H1 (cell line): ENCODE measurements at regions not wholly inside any gene's neighbourhood (a gene's known extent, or its start where the extent isn't known, plus 50 kb on each side); places are given as distances from the start of the nearest gene placed in this dataset.

Experiments used
- CTCF ChIA-PET: fragments of 300-600 bp; sonication (Branson Sonifier 250); formaldehyde crosslinking; loops from one replicate; lab custom pipeline; 2021; ENCODE audit not compliant: partially characterized antibody; lab: Charles Lee
- POLR2A ChIA-PET: fragments of 300-600 bp; sonication (Branson Sonifier 250); formaldehyde crosslinking; loops from one replicate; lab custom pipeline; 2021; ENCODE audit warnings: inconsistent platforms; ENCODE audit not compliant: partially characterized antibody; lab: Charles Lee
- DNase-seq, 2 experiments: peaks; one replicate each; pipeline versions ENCODE4 v3.0.0 to v3.0.0-alpha.2; 2010 to 2022; ENCODE audit warnings: low spot score in 2 of 2, low read depth in 1 of 2, mixed read lengths in 1 of 2
- FAIRE-seq: peaks from 2 replicates; lab custom pipeline; 2011; peaks lifted over from hg19 to GRCh38; lab: Jason Lieb, UNC
- H2AFZ ChIP-seq: 2 replicates; pipeline ENCODE4 v1.8.1; 2012; ENCODE audit warnings: low read length, inconsistent platforms
- H2AK5ac ChIP-seq: 2 replicates; pipeline ENCODE4 v1.6.1; 2013; ENCODE audit warnings: low read depth, low read length
- H2BK120ac ChIP-seq: replicated peaks from 2 replicates; pipeline ENCODE3; 2013; ENCODE audit warnings: low read depth, low read length, inconsistent platforms
- H2BK12ac ChIP-seq: 2 replicates; pipeline ENCODE4 v1.6.1; 2013; ENCODE audit warnings: low read depth, low read length
- H2BK15ac ChIP-seq: 2 replicates; pipeline ENCODE4 v1.6.1; 2013; ENCODE audit warnings: low read length
- H2BK20ac ChIP-seq: 2 replicates; pipeline ENCODE4 v1.6.1; 2013; ENCODE audit warnings: low read length
- H2BK5ac ChIP-seq: 2 replicates; pipeline ENCODE4 v1.6.1; 2013; ENCODE audit warnings: low read depth, low read length
- H3K14ac ChIP-seq: 2 replicates; pipeline ENCODE4 v1.6.1; 2013; ENCODE audit warnings: inconsistent platforms; ENCODE audit not compliant: insufficient read length
- H3K18ac ChIP-seq: 2 replicates; pipeline ENCODE4 v1.6.1; 2013; ENCODE audit warnings: low read length; ENCODE audit errors: extremely low read depth
- H3K23ac ChIP-seq: 2 replicates; pipeline ENCODE4 v1.6.1; 2013; ENCODE audit warnings: inconsistent platforms; ENCODE audit not compliant: insufficient read length
- H3K23me2 ChIP-seq: 2 replicates; pipeline ENCODE4 v1.6.1; 2013; ENCODE audit warnings: low read depth, low read length
- H3K27ac ChIP-seq: 2 replicates; pipeline ENCODE4 v1.6.1; 2011; ENCODE audit warnings: low read depth, low read length, inconsistent platforms
- H3K27me3 ChIP-seq, 4 experiments: replicated peaks in 1 of 4; 1 replicate in 1 of 4; 2 replicates in 3 of 4; pipeline versions ENCODE4 v1.6.1 to v1.8.1; 2011 to 2013; ENCODE audit warnings: low read length in 3 of 4, mild to moderate bottlenecking in 3 of 4, inconsistent platforms in 2 of 4, mixed read lengths in 2 of 4, moderate library complexity in 1 of 4; ENCODE audit not compliant: control insufficient read depth in 3 of 4, insufficient read depth in 3 of 4; ENCODE audit errors: extremely low read depth in 1 of 4
- H3K36me3 ChIP-seq, 4 experiments: 2 replicates each; pipeline versions ENCODE4 v1.6.1 to v1.8.1; 2011 to 2013; ENCODE audit warnings: mild to moderate bottlenecking in 4 of 4, low read length in 3 of 4, moderate library complexity in 2 of 4, control low read depth in 1 of 4, inconsistent platforms in 1 of 4; ENCODE audit not compliant: insufficient read depth in 4 of 4, control insufficient read depth in 2 of 4
- H3K4ac ChIP-seq: replicated peaks from 2 replicates; pipeline ENCODE3; 2013; ENCODE audit warnings: low read length, low read depth, mixed read lengths, inconsistent platforms; ENCODE audit not compliant: insufficient read length
- H3K4me1 ChIP-seq, 4 experiments: replicated peaks in 1 of 4; 1 replicate in 1 of 4; 2 replicates in 3 of 4; pipeline versions ENCODE4 v1.6.1 to v1.8.1; 2011 to 2013; ENCODE audit warnings: low read length in 3 of 4, inconsistent platforms in 2 of 4, mixed read lengths in 1 of 4; ENCODE audit not compliant: insufficient read depth in 4 of 4, control insufficient read depth in 3 of 4
- H3K4me2 ChIP-seq, 2 experiments: 2 replicates each; pipeline versions ENCODE4 v1.6.1 to v1.8.1; 2011 to 2013; ENCODE audit warnings: low read depth in 2 of 2, low read length in 2 of 2, control low read depth in 1 of 2, inconsistent platforms in 1 of 2, mild to moderate bottlenecking in 1 of 2; ENCODE audit not compliant: insufficient read depth in 1 of 2
- H3K4me3 ChIP-seq, 4 experiments: fragments of 200-600, 300-600 bp in 1 of 4; sonication (generic), shearing (Covaris generic), sonication (Bioruptor Twin) in 1 of 4; 2 replicates each; pipeline versions ENCODE4 v1.5.1 to v1.8.1; 2011 to 2016; ENCODE audit warnings: low read length in 4 of 4, low read depth in 3 of 4, control low read depth in 2 of 4, inconsistent platforms in 2 of 4, mild to moderate bottlenecking in 2 of 4, mixed read lengths in 1 of 4, moderate library complexity in 1 of 4; ENCODE audit not compliant: insufficient read depth in 2 of 4; ENCODE audit errors: extremely low read depth in 1 of 4
- H3K56ac ChIP-seq: replicated peaks from 2 replicates; pipeline ENCODE3; 2013; ENCODE audit warnings: low read depth, mild to moderate bottlenecking, mixed read lengths, low read length, inconsistent platforms; ENCODE audit not compliant: insufficient read length
- H3K79me1 ChIP-seq: 2 replicates; pipeline ENCODE4 v1.6.1; 2013; ENCODE audit warnings: low read depth, low read length, control low read depth
- H3K79me2 ChIP-seq, 2 experiments: 2 replicates each; pipeline versions ENCODE4 v1.6.1 to v1.8.1; 2012 to 2013; ENCODE audit warnings: low read length in 2 of 2, mild to moderate bottlenecking in 2 of 2, inconsistent platforms in 1 of 2; ENCODE audit not compliant: insufficient read depth in 2 of 2, control insufficient read depth in 1 of 2
- H3K9ac ChIP-seq, 4 experiments: replicated peaks in 1 of 4; 1 replicate in 1 of 4; 2 replicates in 3 of 4; pipeline versions ENCODE4 v1.6.1 to v1.8.1; 2011 to 2013; ENCODE audit warnings: low read depth in 3 of 4, low read length in 3 of 4, control low read depth in 2 of 4, mild to moderate bottlenecking in 2 of 4, moderate library complexity in 2 of 4, inconsistent platforms in 1 of 4; ENCODE audit errors: extremely low read depth in 1 of 4
- H3K9me3 ChIP-seq, 2 experiments: 2 replicates each; pipeline versions ENCODE4 v1.6.1 to v1.8.1; 2012 to 2013; ENCODE audit warnings: mild to moderate bottlenecking in 2 of 2, moderate library complexity in 2 of 2, control low read depth in 1 of 2, inconsistent platforms in 1 of 2, low read depth in 1 of 2, low read length in 1 of 2, mixed read lengths in 1 of 2; ENCODE audit not compliant: insufficient read depth in 2 of 2
- H4K20me1 ChIP-seq, 2 experiments: replicated peaks in 1 of 2; 2 replicates each; pipeline versions ENCODE3 to v1.8.1; 2011 to 2013; ENCODE audit warnings: inconsistent platforms in 2 of 2, low read length in 2 of 2, mild to moderate bottlenecking in 1 of 2; ENCODE audit not compliant: insufficient read depth in 2 of 2, control insufficient read depth in 1 of 2
- H4K5ac ChIP-seq: 2 replicates; pipeline ENCODE4 v1.6.1; 2013; ENCODE audit warnings: low read length, low read depth, mixed read lengths, inconsistent platforms; ENCODE audit not compliant: insufficient read length
- H4K8ac ChIP-seq: 2 replicates; pipeline ENCODE4 v1.8.0; 2013; ENCODE audit warnings: mild to moderate bottlenecking, moderate library complexity, low read length, inconsistent platforms; ENCODE audit not compliant: insufficient read depth; ENCODE audit errors: extremely low read depth
- H4K91ac ChIP-seq: replicated peaks from 2 replicates; pipeline ENCODE3; 2013; ENCODE audit warnings: low read length, mixed read lengths, inconsistent platforms; ENCODE audit not compliant: insufficient read length
- BACH1 ChIP-seq: IDR thresholded peaks from 2 replicates; pipeline ENCODE4 v1.6.1; 2012; ENCODE audit warnings: low read length, improper control_type of control experiment
- CHD1 ChIP-seq: IDR thresholded peaks from 2 replicates; pipeline ENCODE4 v1.6.1; 2012; ENCODE audit warnings: low read depth, low read length, improper control_type of control experiment
- EP300 ChIP-seq, 2 experiments: IDR thresholded peaks; 1 replicate in 1 of 2; 2 replicates in 1 of 2; pipeline ENCODE4 v1.6.1; 2011 to 2012; ENCODE audit warnings: low read depth in 2 of 2, low read length in 2 of 2, mild to moderate bottlenecking in 2 of 2, borderline replicate concordance in 1 of 2, inconsistent platforms in 1 of 2, moderate library complexity in 1 of 2
- KDM4A ChIP-seq: IDR thresholded peaks from one replicate; pipeline ENCODE4 v1.7.1; 2012; ENCODE audit warnings: low read depth, mild to moderate bottlenecking, moderate library complexity, low read length, inconsistent platforms; ENCODE audit not compliant: severe bottlenecking
- KDM5A ChIP-seq: fragments of 200-600 bp; IDR thresholded peaks from 2 replicates; pipeline ENCODE4 v1.7.1; 2012; ENCODE audit warnings: mild to moderate bottlenecking, low read length, inconsistent platforms, mixed read lengths
- RBBP5 ChIP-seq: IDR thresholded peaks from 2 replicates; pipeline ENCODE4 v1.7.1; 2012; ENCODE audit warnings: low read depth, mild to moderate bottlenecking, inconsistent platforms, low read length, moderate library complexity, borderline replicate concordance
- RXRA ChIP-seq: IDR thresholded peaks from 2 replicates; pipeline ENCODE4 v1.6.1; 2011; ENCODE audit warnings: low read depth, mild to moderate bottlenecking, low read length, moderate library complexity; ENCODE audit not compliant: insufficient read depth
- SIX5 ChIP-seq: IDR thresholded peaks from 2 replicates; pipeline ENCODE4 v1.6.1; 2011; ENCODE audit warnings: mild to moderate bottlenecking, low read depth, low read length
- SUZ12 ChIP-seq: fragments of 200-600 bp; sonication (generic); IDR thresholded peaks from 2 replicates; pipeline ENCODE4 v1.6.1; 2012; ENCODE audit warnings: mild to moderate bottlenecking, inconsistent platforms, low read length, moderate library complexity, mixed read lengths
- TAF1 ChIP-seq: IDR thresholded peaks from 2 replicates; pipeline ENCODE4 v1.6.1; 2011; ENCODE audit warnings: mild to moderate bottlenecking, low read depth, low read length
- TEAD4 ChIP-seq: IDR thresholded peaks from 2 replicates; pipeline ENCODE4 v1.6.1; 2012; ENCODE audit warnings: low read depth, low read length, inconsistent platforms, mixed read lengths
- USF2 ChIP-seq: IDR thresholded peaks from 2 replicates; pipeline ENCODE4 v1.6.1; 2011; ENCODE audit warnings: low read length, improper control_type of control experiment

GRCh38 chr12:88781909-88782308 is 201.6 kb upstream of the KITLG start:
- POLR2A ChIA-PET: no interaction called here
- no peak overlapping the region for H3K23ac ChIP-seq
- no peak overlapping the region for H2AK5ac ChIP-seq
- no peaks in the 10 kb centered on the region for H3K79me2 ChIP-seq
- no peak overlapping the region for H2BK12ac ChIP-seq
- FAIRE-seq: no peak
- H2AFZ ChIP-seq: no peak overlapping the region
- H3K23me2 ChIP-seq: no peaks in the 10 kb centered on the region; the same call in 1 of the 2 replicates
- H4K20me1 ChIP-seq: no peaks in the 10 kb centered on the region
- H3K27me3 ChIP-seq: no peaks in the 10 kb centered on the region
- CTCF ChIA-PET: interaction anchor here (1.0 kb wide), 1 partner anchor 120 kb away, joined by 3 read pairs; no protein-coding TSS in a partner anchor
- H3K9me3 ChIP-seq: no peaks in the 10 kb centered on the region
- no peak overlapping the region for H3K56ac ChIP-seq
- H3K9ac ChIP-seq: no peak overlapping the region
- H3K14ac ChIP-seq: no peak overlapping the region
- H2BK5ac ChIP-seq: no peak overlapping the region
- no peak overlapping the region for H3K18ac ChIP-seq
- no peaks in the 10 kb centered on the region for H3K4me1 ChIP-seq
- H2BK15ac ChIP-seq: no peak overlapping the region
- no peaks in the 10 kb centered on the region for H3K36me3 ChIP-seq
- no peak overlapping the region for H4K91ac ChIP-seq
- H4K8ac ChIP-seq: no peak overlapping the region
- H3K27ac ChIP-seq: no peak overlapping the region
- H3K4me3 ChIP-seq: no peak overlapping the region
- H3K4ac ChIP-seq: no peak overlapping the region
- H4K5ac ChIP-seq: no peak overlapping the region
- no peaks in the 10 kb centered on the region for H3K79me1 ChIP-seq
- no peak overlapping the region for H2BK20ac ChIP-seq
- TF ChIP-seq TAF1: no peak
- no peak for TF ChIP-seq SUZ12
- no peak for TF ChIP-seq KDM5A
- no peak for TF ChIP-seq USF2
- TF ChIP-seq KDM4A: no peak
- TF ChIP-seq EP300 (IDR thresholded peaks at IDR 0.05; ENCODE audit: borderline replicate concordance in 1 of 2, low read depth in 2 of 2, low read length in 2 of 2): no peak
- TF ChIP-seq CHD1: no peak
- TF ChIP-seq RBBP5: no peak
- TF ChIP-seq TEAD4: no peak
- TF ChIP-seq RXRA: no peak
- TF ChIP-seq BACH1: no peak
- TF ChIP-seq SIX5: no peak
- DNase-seq: no peak
- no peak overlapping the region for H3K4me2 ChIP-seq
- H2BK120ac ChIP-seq: no peak overlapping the region
